GM13976 (cell line): ENCODE measurements at regions not wholly inside any gene's neighbourhood (a gene's known extent, or its start where the extent isn't known, plus 50 kb on each side); places are given as distances from the start of the nearest gene placed in this dataset.

Experiments used
- DNase-seq: peaks from one replicate; pipeline ENCODE4 v3.0.0; 2012; ENCODE audit warnings: low spot score
- in situ Hi-C: fragments of 300-500 bp; cut with MboI; formaldehyde crosslinking; loops from one replicate; pipeline ENCODE4 v1.12.0; 2022; ENCODE audit warnings: low sequenced_read_pairs, mixed read lengths, inconsistent platforms; ENCODE audit not compliant: unreplicated experiment
- TF ChIP-seq, protein P1 (sequence below): IDR thresholded peaks from 2 replicates; pipeline ENCODE4 v1.5.1; 2012; ENCODE audit warnings: borderline replicate concordance, mild to moderate bottlenecking; ENCODE audit not compliant: insufficient read depth; ENCODE audit errors: extremely low read depth, missing control alignments, control extremely low read depth

DNA sequence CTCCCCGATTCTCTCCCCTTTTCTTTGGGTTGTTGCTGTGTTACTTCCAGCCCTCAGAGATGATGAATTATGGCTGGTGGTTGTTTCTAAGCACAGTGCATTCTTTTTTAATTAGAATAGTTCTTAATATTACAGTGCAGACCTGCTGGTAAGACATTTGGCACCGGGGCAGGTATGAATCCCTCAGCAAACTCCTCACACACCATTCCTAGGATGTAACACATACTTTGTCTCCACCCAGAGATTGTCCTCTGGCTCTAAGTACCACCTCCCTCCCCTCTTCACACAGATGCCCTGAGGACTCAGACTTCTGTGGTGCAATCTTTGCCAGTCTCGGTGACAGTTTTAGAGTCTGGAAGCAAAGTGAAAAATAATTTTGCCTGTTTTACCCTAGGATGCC is 143.1 kb downstream of the HLX start:
- in situ Hi-C loops, result no loop called here
- TF ChIP-seq, protein P1, sequence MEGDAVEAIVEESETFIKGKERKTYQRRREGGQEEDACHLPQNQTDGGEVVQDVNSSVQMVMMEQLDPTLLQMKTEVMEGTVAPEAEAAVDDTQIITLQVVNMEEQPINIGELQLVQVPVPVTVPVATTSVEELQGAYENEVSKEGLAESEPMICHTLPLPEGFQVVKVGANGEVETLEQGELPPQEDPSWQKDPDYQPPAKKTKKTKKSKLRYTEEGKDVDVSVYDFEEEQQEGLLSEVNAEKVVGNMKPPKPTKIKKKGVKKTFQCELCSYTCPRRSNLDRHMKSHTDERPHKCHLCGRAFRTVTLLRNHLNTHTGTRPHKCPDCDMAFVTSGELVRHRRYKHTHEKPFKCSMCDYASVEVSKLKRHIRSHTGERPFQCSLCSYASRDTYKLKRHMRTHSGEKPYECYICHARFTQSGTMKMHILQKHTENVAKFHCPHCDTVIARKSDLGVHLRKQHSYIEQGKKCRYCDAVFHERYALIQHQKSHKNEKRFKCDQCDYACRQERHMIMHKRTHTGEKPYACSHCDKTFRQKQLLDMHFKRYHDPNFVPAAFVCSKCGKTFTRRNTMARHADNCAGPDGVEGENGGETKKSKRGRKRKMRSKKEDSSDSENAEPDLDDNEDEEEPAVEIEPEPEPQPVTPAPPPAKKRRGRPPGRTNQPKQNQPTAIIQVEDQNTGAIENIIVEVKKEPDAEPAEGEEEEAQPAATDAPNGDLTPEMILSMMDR, result no peak
- no peak for DNase-seq

- in situ Hi-C loops, result no loop called here
- no peak for DNase-seq
- TF ChIP-seq, protein P1, result no peak
Observed at GRCh38 chr1:221023482-221023881, 144.2 kb downstream of the HLX start.

GRCh38 chr1:221025501-221025900 is 146.3 kb downstream of the HLX start:
- DNase-seq, result no peak
- in situ Hi-C loops, result no loop called here
- TF ChIP-seq, protein P1, result no peak

DNA sequence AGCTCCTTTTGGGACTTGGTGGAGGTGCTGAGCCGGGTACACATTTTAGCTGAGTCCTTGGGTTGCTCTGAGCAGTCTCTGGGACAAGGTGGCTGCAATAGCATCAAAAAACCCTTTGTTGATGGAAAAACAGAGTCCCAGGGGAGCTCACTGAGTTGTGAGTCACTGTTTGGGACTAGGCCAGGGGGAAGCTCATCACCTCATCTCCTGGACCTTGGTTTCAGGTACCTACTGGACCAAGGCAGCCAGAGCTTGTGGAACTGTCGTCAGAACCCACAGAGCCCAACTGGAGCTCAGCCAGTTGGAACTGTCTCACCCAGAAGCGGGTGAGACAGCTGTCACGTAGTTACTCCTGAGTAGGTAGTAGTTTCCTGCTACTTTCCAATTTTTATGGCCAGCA is 146.7 kb downstream of the HLX start:
- TF ChIP-seq, protein P1, result no peak
- in situ Hi-C loops, result no loop called here

DNA sequence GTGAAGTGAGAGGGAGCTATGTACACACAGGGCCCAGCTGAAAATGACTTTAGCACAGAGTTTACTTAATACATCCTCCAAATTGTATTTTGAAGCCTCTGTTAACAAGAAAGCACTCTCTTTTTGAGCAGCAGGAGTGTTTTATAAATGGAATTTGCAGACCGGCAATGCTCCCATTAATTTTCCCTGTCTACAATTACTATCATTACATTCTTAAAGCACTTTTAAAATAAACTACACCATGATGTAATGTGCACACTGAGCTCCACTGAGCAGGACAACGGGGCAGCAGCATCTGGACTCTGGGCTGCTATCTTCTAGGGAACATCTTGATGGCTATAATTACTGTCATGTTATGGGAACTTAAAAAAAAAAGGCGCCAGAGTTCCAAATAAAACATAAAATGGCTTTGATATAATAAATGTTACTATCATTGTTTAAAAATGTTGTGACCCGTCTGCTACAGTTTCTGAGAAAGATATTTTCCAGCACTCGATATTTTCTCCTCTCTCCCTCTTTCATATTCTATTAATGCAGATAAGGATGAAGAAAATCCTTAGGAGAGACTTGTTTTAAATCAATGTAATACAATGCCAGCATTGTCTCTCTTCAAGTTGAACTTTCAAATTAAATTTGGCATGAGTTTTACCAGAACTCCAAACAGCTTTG is 150.9 kb downstream of the HLX start:
- TF ChIP-seq, protein P1, result no peak
- in situ Hi-C loops, result no loop called here
- DNase-seq, result no peak

More for the DNA sequence above, 146.7 kb downstream of the HLX start:
- DNase-seq, result no peak

- TF ChIP-seq, protein P1, result no peak
- no peak for DNase-seq
- in situ Hi-C loops, result no loop called here
Observed at GRCh38 chr1:221030990-221031389, 151.7 kb downstream of the HLX start.
